WTC11 (cell line): ENCODE measurements at regions not wholly inside any gene's neighbourhood (a gene's known extent, or its start where the extent isn't known, plus 50 kb on each side); places are given as distances from the start of the nearest gene placed in this dataset.

ENCODE experiments used
- ATAC-seq: fragments of 200-7000 bp; cut with Tn5 transposase; 2 replicates; pipeline ENCODE4 v1.10.0; 2021; ENCODE audit warnings: mild to moderate bottlenecking, moderate library complexity
- CTCF ChIA-PET: fragments of 300-600 bp; sonication (Branson Sonifier 250); formaldehyde crosslinking; loops from one replicate; lab custom pipeline; 2021; ENCODE audit warnings: antibody characterized with exemption; lab: Charles Lee
- POLR2A ChIA-PET: fragments of 350-600 bp; sonication (Branson Sonifier 250); formaldehyde crosslinking; loops from one replicate; lab custom pipeline; 2021; ENCODE audit warnings: antibody characterized with exemption; lab: Charles Lee
- DNase-seq: peaks from one replicate; pipeline ENCODE4 v3.0.0; 2021; ENCODE audit warnings: low spot score
- H3K27ac Mint-ChIP-seq: 2 replicates; pipeline ENCODE4 v1.8.0; 2021; ENCODE audit warnings: mixed read lengths
- H3K27me3 Mint-ChIP-seq: 2 replicates; pipeline ENCODE4 v1.8.0; 2021; ENCODE audit warnings: low read depth, mild to moderate bottlenecking, moderate library complexity, mixed read lengths
- H3K36me3 Mint-ChIP-seq: 2 replicates; pipeline ENCODE4 v1.8.0; 2021; ENCODE audit warnings: mixed read lengths
- H3K4me1 Mint-ChIP-seq: 2 replicates; pipeline ENCODE4 v1.8.0; 2022; ENCODE audit warnings: mixed read lengths
- H3K4me3 Mint-ChIP-seq: 2 replicates; pipeline ENCODE4 v1.8.0; 2021; ENCODE audit warnings: mild to moderate bottlenecking, moderate library complexity, mixed read lengths
- H3K9me3 Mint-ChIP-seq: 2 replicates; pipeline ENCODE4 v1.8.0; 2021; ENCODE audit warnings: mixed read lengths
- E2F1 ChIP-seq: sonication (generic); formaldehyde crosslinking; IDR thresholded peaks from 2 replicates; pipeline ENCODE4 v1.8.0; 2022; ENCODE audit warnings: mild to moderate bottlenecking, missing genetic modification reagents
- E2F4 ChIP-seq: sonication (generic); formaldehyde crosslinking; IDR thresholded peaks from 2 replicates; pipeline ENCODE4 v1.8.1; 2022; ENCODE audit warnings: low read depth, mild to moderate bottlenecking, moderate library complexity, missing genetic modification reagents, borderline replicate concordance
- GTF2I ChIP-seq: fragments of 250-450 bp; sonication (Bioruptor Pico); conservative IDR thresholded peaks from 2 replicates; pipeline ENCODE4 v1.4.0; 2021; ENCODE audit warnings: mild to moderate bottlenecking
- IRF2 ChIP-seq: sonication (generic); formaldehyde crosslinking; IDR thresholded peaks from 2 replicates; pipeline ENCODE4 v1.8.0; 2022; ENCODE audit warnings: low read depth, missing genetic modification reagents, borderline replicate concordance
- JUN ChIP-seq: sonication (generic); formaldehyde crosslinking; IDR thresholded peaks from 2 replicates; pipeline ENCODE4 v1.8.0; 2023; ENCODE audit warnings: mild to moderate bottlenecking, missing genetic modification reagents
- MXD4 ChIP-seq: fragments of 250-450 bp; sonication (Bioruptor Pico); IDR thresholded peaks from 2 replicates; pipeline ENCODE4 v1.8.0; 2021; ENCODE audit warnings: mild to moderate bottlenecking, moderate library complexity, borderline replicate concordance
- PREB ChIP-seq: sonication (generic); formaldehyde crosslinking; IDR thresholded peaks from 2 replicates; pipeline ENCODE4 v1.8.1; 2022; ENCODE audit warnings: mild to moderate bottlenecking, missing genetic modification reagents, moderate library complexity, borderline replicate concordance
- TEAD4 ChIP-seq: sonication (generic); formaldehyde crosslinking; IDR thresholded peaks from 2 replicates; pipeline ENCODE4 v1.8.0; 2022; ENCODE audit warnings: mild to moderate bottlenecking, missing genetic modification reagents
- ZBTB43 ChIP-seq: sonication (generic); formaldehyde crosslinking; IDR thresholded peaks from 2 replicates; pipeline ENCODE4 v1.8.1; 2023; ENCODE audit warnings: mild to moderate bottlenecking, missing genetic modification reagents
- ZNF138 ChIP-seq: sonication (generic); formaldehyde crosslinking; conservative IDR thresholded peaks from 2 replicates; pipeline ENCODE4 v1.8.1; 2022; ENCODE audit warnings: mild to moderate bottlenecking, moderate library complexity, missing genetic modification reagents
- ZNF512 ChIP-seq: sonication (generic); formaldehyde crosslinking; IDR thresholded peaks from 2 replicates; pipeline ENCODE4 v1.8.1; 2022; ENCODE audit warnings: missing genetic modification reagents, borderline replicate concordance
- TF ChIP-seq, protein P1 (sequence below): sonication (generic); formaldehyde crosslinking; IDR thresholded peaks from 2 replicates; pipeline ENCODE4 v1.8.1; 2023; ENCODE audit warnings: mild to moderate bottlenecking, missing genetic modification reagents

DNA sequence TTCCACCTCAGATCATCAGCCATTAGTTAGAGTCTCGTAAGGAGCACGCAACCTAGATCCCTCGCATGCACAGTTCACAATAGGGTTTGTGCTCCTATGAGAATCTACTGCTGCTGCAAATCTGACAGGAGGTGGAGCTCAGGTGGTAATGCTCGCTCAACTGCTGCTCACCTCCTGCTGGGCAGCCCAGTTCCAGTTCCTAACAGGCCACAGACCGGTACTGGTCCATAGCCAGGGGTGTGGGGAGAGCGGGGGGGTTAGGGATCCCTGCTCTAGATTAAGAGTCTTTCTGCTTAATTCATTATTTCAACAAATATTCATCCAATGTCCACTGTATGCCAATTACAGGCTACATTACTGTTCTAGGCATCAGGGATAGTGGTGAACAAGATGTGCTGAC lies 170.4 kb upstream of the KBTBD8 start (continued):
- no peak for TF ChIP-seq E2F1

DNA sequence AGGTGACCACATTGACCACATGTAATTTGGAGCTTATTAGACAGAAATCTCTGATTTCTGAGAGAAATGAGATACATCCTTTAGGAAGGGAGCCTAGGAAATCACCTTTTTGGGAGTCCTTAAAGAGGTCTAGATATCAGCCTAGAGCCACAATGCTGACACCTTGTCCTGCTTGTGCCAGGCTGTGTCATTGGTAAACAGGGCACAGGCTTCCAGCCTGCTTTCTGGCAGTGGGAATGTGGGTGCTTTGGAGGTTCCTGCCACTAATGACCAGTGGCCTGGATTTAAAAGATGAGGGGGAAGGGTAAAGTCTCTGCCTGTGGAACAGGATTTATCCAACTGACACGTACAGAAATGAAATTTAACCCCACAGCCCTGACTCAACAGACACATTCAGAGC lies 169.8 kb upstream of the KBTBD8 start:
- ATAC-seq = no peak
- CTCF ChIA-PET = interaction anchor here (0.6 to 1.0 kb wide), 3 partner anchors 25 to 235 kb away, joined by 3 to 5 read pairs (median 4); no protein-coding TSS in a partner anchor

GRCh38 chr3:66830301-66830700 lies 167.8 kb upstream of the KBTBD8 start:
- DNase-seq (no peak), ATAC-seq (no peak)
- H3K4me3 Mint-ChIP-seq = no peak overlapping the region
- H3K27ac Mint-ChIP-seq = no peak overlapping the region
- peaks cover 26% of the 10 kb centered on the region for H3K9me3 Mint-ChIP-seq
- ChIA-PET CTCF (interaction anchor here (1.2 to 2.5 kb wide), 2 partner anchors 8 to 28 kb away, joined by 4 to 11 read pairs; no protein-coding TSS in a partner anchor), POLR2A (no interaction called here)
- no peaks in the 10 kb centered on the region; the same call in 1 of the 2 replicates for H3K4me1 Mint-ChIP-seq
- no peaks in the 10 kb centered on the region for H3K27me3 Mint-ChIP-seq
- H3K36me3 Mint-ChIP-seq = no peaks in the 10 kb centered on the region
- TF ChIP-seq ZBTB43 (CRISPR knock-in tag) = no peak
- TF ChIP-seq ZNF512 (CRISPR knock-in tag) = no peak
- no peak for TF ChIP-seq IRF2 (CRISPR knock-in tag)
- TF ChIP-seq, protein P1, sequence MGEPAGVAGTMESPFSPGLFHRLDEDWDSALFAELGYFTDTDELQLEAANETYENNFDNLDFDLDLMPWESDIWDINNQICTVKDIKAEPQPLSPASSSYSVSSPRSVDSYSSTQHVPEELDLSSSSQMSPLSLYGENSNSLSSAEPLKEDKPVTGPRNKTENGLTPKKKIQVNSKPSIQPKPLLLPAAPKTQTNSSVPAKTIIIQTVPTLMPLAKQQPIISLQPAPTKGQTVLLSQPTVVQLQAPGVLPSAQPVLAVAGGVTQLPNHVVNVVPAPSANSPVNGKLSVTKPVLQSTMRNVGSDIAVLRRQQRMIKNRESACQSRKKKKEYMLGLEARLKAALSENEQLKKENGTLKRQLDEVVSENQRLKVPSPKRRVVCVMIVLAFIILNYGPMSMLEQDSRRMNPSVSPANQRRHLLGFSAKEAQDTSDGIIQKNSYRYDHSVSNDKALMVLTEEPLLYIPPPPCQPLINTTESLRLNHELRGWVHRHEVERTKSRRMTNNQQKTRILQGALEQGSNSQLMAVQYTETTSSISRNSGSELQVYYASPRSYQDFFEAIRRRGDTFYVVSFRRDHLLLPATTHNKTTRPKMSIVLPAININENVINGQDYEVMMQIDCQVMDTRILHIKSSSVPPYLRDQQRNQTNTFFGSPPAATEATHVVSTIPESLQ (CRISPR knock-in tag) = no peak
- no peak for TF ChIP-seq PREB (CRISPR knock-in tag)
- TF ChIP-seq GTF2I (CRISPR knock-in tag) = no peak
- TF ChIP-seq E2F4 (CRISPR knock-in tag) = no peak
- no peak for TF ChIP-seq TEAD4 (CRISPR knock-in tag)
- TF ChIP-seq E2F1 = no peak
- TF ChIP-seq ZNF138 (CRISPR knock-in tag) = no peak

More for the DNA sequence above, 169.8 kb upstream of the KBTBD8 start:
- Mint-ChIP-seq H3K4me3 (no peak overlapping the region), H3K9me3 (peaks cover 22% of the 10 kb centered on the region), H3K4me1 (no peaks in the 10 kb centered on the region; the same call in 1 of the 2 replicates), H3K36me3 (no peaks in the 10 kb centered on the region), H3K27ac (no peak overlapping the region), H3K27me3 (no peaks in the 10 kb centered on the region)
- POLR2A ChIA-PET = no interaction called here
- DNase-seq = no peak
- TF ChIP-seq, protein P1 (CRISPR knock-in tag) = no peak
- TF ChIP-seq JUN (no peak), MXD4 (CRISPR knock-in tag) (no peak), PREB (CRISPR knock-in tag) (no peak)
